HEK293 (cell line): ENCODE measurements at regions not wholly inside any gene's neighbourhood (a gene's known extent, or its start where the extent isn't known, plus 50 kb on each side); places are given as distances from the start of the nearest gene placed in this dataset.
A peak's percentile ranks its signal among the peaks of the same experiment; 100 is the strongest.

ENCODE experiments used
- KLF16 ChIP-seq: fragments of 450-650 bp; formaldehyde crosslinking; IDR thresholded peaks from 2 replicates; pipeline ENCODE4 v1.5.1; 2017; ENCODE audit warnings: missing biosample characterization, missing genetic modification characterization
- SP2 ChIP-seq: fragments of 450-650 bp; formaldehyde crosslinking; IDR thresholded peaks from 2 replicates; pipeline ENCODE4 v1.5.1; 2016; ENCODE audit warnings: missing biosample characterization, missing genetic modification characterization
- YY1 ChIP-seq: fragments of 450-650 bp; formaldehyde crosslinking; IDR thresholded peaks from 2 replicates; pipeline ENCODE4 v1.5.1; 2018; ENCODE audit warnings: missing biosample characterization, missing genetic modification characterization
- ZBTB10 ChIP-seq: fragments of 450-650 bp; formaldehyde crosslinking; IDR thresholded peaks from 2 replicates; pipeline ENCODE4 v1.5.1; 2016; ENCODE audit warnings: missing biosample characterization, missing genetic modification characterization
- ZBTB11 ChIP-seq: fragments of 450-650 bp; formaldehyde crosslinking; conservative IDR thresholded peaks from 2 replicates; pipeline ENCODE4 v1.5.1; 2016; ENCODE audit warnings: low read depth, missing biosample characterization, missing genetic modification characterization
- ZBTB21 ChIP-seq: fragments of 450-650 bp; formaldehyde crosslinking; IDR thresholded peaks from 2 replicates; pipeline ENCODE4 v1.5.1; 2017; ENCODE audit warnings: missing biosample characterization, missing genetic modification characterization
- ZBTB49 ChIP-seq: fragments of 450-650 bp; formaldehyde crosslinking; IDR thresholded peaks from 2 replicates; pipeline ENCODE4 v1.5.1; 2016; ENCODE audit warnings: missing biosample characterization, missing genetic modification characterization, low read depth
- ZFHX2 ChIP-seq: fragments of 450-650 bp; formaldehyde crosslinking; conservative IDR thresholded peaks from 2 replicates; pipeline ENCODE4 v1.5.1; 2016; ENCODE audit warnings: missing biosample characterization, missing genetic modification characterization
- ZIC2 ChIP-seq: fragments of 450-650 bp; formaldehyde crosslinking; IDR thresholded peaks from 2 replicates; pipeline ENCODE4 v1.5.1; 2016; ENCODE audit warnings: missing biosample characterization, missing genetic modification characterization
- ZNF184 ChIP-seq: fragments of 450-650 bp; IDR thresholded peaks from 2 replicates; pipeline ENCODE4 v1.5.1; 2018; ENCODE audit warnings: missing biosample characterization, mild to moderate bottlenecking, missing genetic modification characterization
- ZNF280C ChIP-seq: fragments of 450-650 bp; formaldehyde crosslinking; IDR thresholded peaks from 2 replicates; pipeline ENCODE4 v1.5.1; 2016; ENCODE audit warnings: missing biosample characterization, missing genetic modification characterization
- ZNF341 ChIP-seq: fragments of 450-650 bp; formaldehyde crosslinking; IDR thresholded peaks from 2 replicates; pipeline ENCODE4; 2016; ENCODE audit warnings: low read depth, missing biosample characterization, missing genetic modification characterization
- ZNF416 ChIP-seq: fragments of 450-650 bp; formaldehyde crosslinking; IDR thresholded peaks from 2 replicates; pipeline ENCODE4 v1.5.1; 2016; ENCODE audit warnings: missing biosample characterization, missing genetic modification characterization
- ZNF518A ChIP-seq: fragments of 450-650 bp; formaldehyde crosslinking; conservative IDR thresholded peaks from 2 replicates; pipeline ENCODE4 v1.5.1; 2016; ENCODE audit warnings: low read depth, missing biosample characterization, missing genetic modification characterization
- ZNF544 ChIP-seq: fragments of 450-650 bp; formaldehyde crosslinking; IDR thresholded peaks from 2 replicates; pipeline ENCODE4 v1.5.0; 2017; ENCODE audit warnings: missing biosample characterization, missing genetic modification characterization
- ZNF549 ChIP-seq: fragments of 450-650 bp; IDR thresholded peaks from 2 replicates; pipeline ENCODE4 v1.5.1; 2018; ENCODE audit warnings: missing biosample characterization, missing genetic modification characterization, mild to moderate bottlenecking, inconsistent platforms, moderate library complexity
- ZNF558 ChIP-seq: fragments of 450-650 bp; formaldehyde crosslinking; IDR thresholded peaks from 2 replicates; pipeline ENCODE4 v1.5.1; 2016; ENCODE audit warnings: missing biosample characterization, missing genetic modification characterization
- ZNF571 ChIP-seq: fragments of 450-650 bp; formaldehyde crosslinking; IDR thresholded peaks from 2 replicates; pipeline ENCODE4 v1.5.0; 2017; ENCODE audit warnings: missing biosample characterization, missing genetic modification characterization
- ZNF610 ChIP-seq: fragments of 450-650 bp; formaldehyde crosslinking; IDR thresholded peaks from 2 replicates; pipeline ENCODE4 v1.5.1; 2016; ENCODE audit warnings: missing biosample characterization, missing genetic modification characterization, borderline replicate concordance
- ZNF621 ChIP-seq: fragments of 450-650 bp; formaldehyde crosslinking; IDR thresholded peaks from 2 replicates; pipeline ENCODE4 v1.5.1; 2017; ENCODE audit warnings: missing biosample characterization, missing genetic modification characterization
- ZNF623 ChIP-seq: fragments of 450-650 bp; formaldehyde crosslinking; IDR thresholded peaks from 2 replicates; pipeline ENCODE4 v1.5.1; 2016; ENCODE audit warnings: missing biosample characterization, missing genetic modification characterization
- ZNF629 ChIP-seq: fragments of 450-650 bp; formaldehyde crosslinking; IDR thresholded peaks from 2 replicates; pipeline ENCODE4 v1.5.1; 2017; ENCODE audit warnings: missing biosample characterization, missing genetic modification characterization
- ZSCAN30 ChIP-seq: fragments of 450-650 bp; IDR thresholded peaks from 2 replicates; pipeline ENCODE4 v1.5.1; 2018; ENCODE audit warnings: missing biosample characterization, mild to moderate bottlenecking, missing genetic modification characterization, moderate library complexity

GRCh38 chr15:70508561-70509281 is 254.6 kb downstream of the UACA start (continued):
- TF ChIP-seq ZNF571 (tag by site-specific recombination), result no peak
- no peak for TF ChIP-seq ZIC2 (tag by site-specific recombination)
- TF ChIP-seq YY1 (tag by site-specific recombination), result no peak
- TF ChIP-seq ZNF416 (tag by site-specific recombination), result no peak
- TF ChIP-seq ZNF280C (tag by site-specific recombination), result no peak
- no peak for TF ChIP-seq ZNF549 (tag by site-specific recombination)
- peak; percentile 75 for TF ChIP-seq ZNF629
- TF ChIP-seq ZNF544 (tag by site-specific recombination), result no peak
- TF ChIP-seq ZNF518A (tag by site-specific recombination), result 0 out of 2 replicates have a peak, but pooled peaks have one; percentile 25
- peak; percentile 90 for TF ChIP-seq ZFHX2 (tag by site-specific recombination)
- TF ChIP-seq ZNF610 (tag by site-specific recombination), result no peak
- no peak for TF ChIP-seq KLF16 (tag by site-specific recombination)
- no peak for TF ChIP-seq ZSCAN30 (tag by site-specific recombination)
- peak; percentile 53 for TF ChIP-seq ZBTB11 (tag by site-specific recombination)
- TF ChIP-seq ZBTB21 (tag by site-specific recombination), result peak; percentile 15; the same call in 1 of the 2 replicates
- TF ChIP-seq ZNF623 (tag by site-specific recombination), result peak; percentile 37; the same call in 1 of the 2 replicates
- peak; percentile 50; the same call in 1 of the 2 replicates for TF ChIP-seq ZNF558 (tag by site-specific recombination)
- TF ChIP-seq SP2 (tag by site-specific recombination), result peak; percentile 6; the same call in 1 of the 2 replicates
- no peak for TF ChIP-seq ZBTB49 (tag by site-specific recombination)
- peak; percentile 79 for TF ChIP-seq ZNF184 (tag by site-specific recombination)
- TF ChIP-seq ZNF621 (tag by site-specific recombination), result no peak
- no peak for TF ChIP-seq ZNF341 (tag by site-specific recombination)
- peak; percentile 63; the same call in 1 of the 2 replicates for TF ChIP-seq ZBTB10 (tag by site-specific recombination)
